NB4 (cell line): ENCODE measurements at regions not wholly inside any gene's neighbourhood (a gene's known extent, or its start where the extent isn't known, plus 50 kb on each side); places are given as distances from the start of the nearest gene placed in this dataset.

Experiments
- MYC ChIP-seq: IDR thresholded peaks from 2 replicates; pipeline ENCODE4 v1.6.1; 2011; ENCODE audit warnings: low read depth, low read length
- POLR2A ChIP-seq: IDR thresholded peaks from 2 replicates; pipeline ENCODE4 v1.6.1; 2011; ENCODE audit warnings: mild to moderate bottlenecking; ENCODE audit not compliant: insufficient read length; ENCODE audit errors: extremely low read depth
- TF ChIP-seq, protein P1 (sequence below): IDR thresholded peaks from one replicate; pipeline ENCODE4 v1.5.1; 2012; ENCODE audit warnings: low read depth, low read length
- TF ChIP-seq, protein P2 (sequence below): IDR thresholded peaks from 2 replicates; pipeline ENCODE4 v1.6.1; 2011; ENCODE audit warnings: low read depth, low read length

- TF ChIP-seq, protein P1, sequence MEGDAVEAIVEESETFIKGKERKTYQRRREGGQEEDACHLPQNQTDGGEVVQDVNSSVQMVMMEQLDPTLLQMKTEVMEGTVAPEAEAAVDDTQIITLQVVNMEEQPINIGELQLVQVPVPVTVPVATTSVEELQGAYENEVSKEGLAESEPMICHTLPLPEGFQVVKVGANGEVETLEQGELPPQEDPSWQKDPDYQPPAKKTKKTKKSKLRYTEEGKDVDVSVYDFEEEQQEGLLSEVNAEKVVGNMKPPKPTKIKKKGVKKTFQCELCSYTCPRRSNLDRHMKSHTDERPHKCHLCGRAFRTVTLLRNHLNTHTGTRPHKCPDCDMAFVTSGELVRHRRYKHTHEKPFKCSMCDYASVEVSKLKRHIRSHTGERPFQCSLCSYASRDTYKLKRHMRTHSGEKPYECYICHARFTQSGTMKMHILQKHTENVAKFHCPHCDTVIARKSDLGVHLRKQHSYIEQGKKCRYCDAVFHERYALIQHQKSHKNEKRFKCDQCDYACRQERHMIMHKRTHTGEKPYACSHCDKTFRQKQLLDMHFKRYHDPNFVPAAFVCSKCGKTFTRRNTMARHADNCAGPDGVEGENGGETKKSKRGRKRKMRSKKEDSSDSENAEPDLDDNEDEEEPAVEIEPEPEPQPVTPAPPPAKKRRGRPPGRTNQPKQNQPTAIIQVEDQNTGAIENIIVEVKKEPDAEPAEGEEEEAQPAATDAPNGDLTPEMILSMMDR = no peak
- TF ChIP-seq, protein P2, sequence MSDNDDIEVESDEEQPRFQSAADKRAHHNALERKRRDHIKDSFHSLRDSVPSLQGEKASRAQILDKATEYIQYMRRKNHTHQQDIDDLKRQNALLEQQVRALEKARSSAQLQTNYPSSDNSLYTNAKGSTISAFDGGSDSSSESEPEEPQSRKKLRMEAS = no peak
- TF ChIP-seq POLR2A = no peak
- no peak for TF ChIP-seq MYC
These were observed 121.7 kb upstream of the FOXD3 start for GRCh38 chr1:63200676-63201075.
